HCT116 (cell line): ENCODE measurements at regions not wholly inside any gene's neighbourhood (a gene's known extent, or its start where the extent isn't known, plus 50 kb on each side); places are given as distances from the start of the nearest gene placed in this dataset.

Experiments used
- ATAC-seq: fragments of 200-7000 bp; cut with Tn5 transposase; 2 replicates; pipeline ENCODE4 v1.9.1; 2020; ENCODE audit warnings: mild to moderate bottlenecking, moderate library complexity
- BruUV-seq: library from RNA; stranded (reverse); fragments of 400-500 nt; replicated peaks from 2 replicates; lab custom pipeline; 2021; lab: Mats Ljungman, UMichigan
- CTCF ChIA-PET: fragments of 300-600 bp; sonication (Branson Sonifier 250); formaldehyde crosslinking; loops from one replicate; lab custom pipeline; 2021; ENCODE audit warnings: antibody characterized with exemption; lab: Charles Lee
- POLR2A ChIA-PET: fragments of 300-600, 350-600 bp; sonication (Branson Sonifier 250); formaldehyde crosslinking; loops from one replicate; lab custom pipeline; 2021; ENCODE audit warnings: antibody characterized with exemption; lab: Charles Lee
- RAD21 ChIA-PET, 2 experiments: fragments of 300-600 bp; sonication (Branson Sonifier 250); formaldehyde crosslinking; loops; one replicate each; lab custom pipeline; 2023; ENCODE audit warnings: low total read pairs in 2 of 2; ENCODE audit not compliant: uncharacterized antibody in 2 of 2, unreplicated experiment in 2 of 2, low non-redundant PET in 1 of 2; lab: Charles Lee
- DNase-seq: peaks from one replicate; pipeline ENCODE4 v3.0.0-alpha.2; 2010; ENCODE audit warnings: low read depth, low spot score
- H2AFZ ChIP-seq: fragments of 200-600 bp; shearing (Covaris generic), sonication (generic); 2 replicates; pipeline ENCODE4 v1.6.1; 2017; ENCODE audit warnings: low read depth, mixed run types, mixed read lengths, antibody characterized with exemption, low read length; ENCODE audit not compliant: poor library complexity, severe bottlenecking
- H3K27ac ChIP-seq: 2 replicates; pipeline ENCODE4 v1.5.1; 2012; ENCODE audit warnings: low read depth, low read length
- H3K27me3 ChIP-seq: fragments of 200-600 bp; sonication (generic); 2 replicates; pipeline ENCODE4 v1.6.1; 2016; ENCODE audit warnings: mixed run types, low read length, mixed read lengths; ENCODE audit not compliant: insufficient read depth
- H3K36me3 ChIP-seq, 2 experiments: fragments of 200-500 bp in 1 of 2; fragments of 200-600 bp in 1 of 2; sonication (Bioruptor generic) in 1 of 2; sonication (generic) in 1 of 2; 2 replicates each; pipeline versions ENCODE4 v1.5.1 to v1.6.1; 2014 to 2016; ENCODE audit warnings: low read length in 2 of 2, inconsistent platforms in 1 of 2, mixed read lengths in 1 of 2, mixed run types in 1 of 2; ENCODE audit not compliant: insufficient read depth in 2 of 2, control insufficient read depth in 1 of 2
- H3K4me1 ChIP-seq, 2 experiments: fragments of 200-600 bp in 1 of 2; sonication (generic) in 1 of 2; 2 replicates each; pipeline versions ENCODE4 v1.5.1 to v1.6.1; 2012 to 2017; ENCODE audit warnings: low read length in 2 of 2, inconsistent platforms in 1 of 2, mild to moderate bottlenecking in 1 of 2, mixed read lengths in 1 of 2, mixed run types in 1 of 2, moderate library complexity in 1 of 2; ENCODE audit not compliant: insufficient read depth in 2 of 2, control insufficient read depth in 1 of 2
- H3K4me2 ChIP-seq: fragments of 200-600 bp; sonication (generic); 2 replicates; pipeline ENCODE4 v1.6.1; 2017; ENCODE audit warnings: mixed run types, low read length, mixed read lengths
- H3K4me3 ChIP-seq, 2 experiments: fragments of 200-600 bp in 1 of 2; sonication (generic) in 1 of 2; replicated peaks in 1 of 2; 2 replicates each; pipeline ENCODE4 v1.5.1; 2011 to 2016; ENCODE audit warnings: low read length in 2 of 2, control low read depth in 1 of 2, low read depth in 1 of 2, mild to moderate bottlenecking in 1 of 2, mixed read lengths in 1 of 2, mixed run types in 1 of 2
- H3K79me2 ChIP-seq: fragments of 200-600 bp; sonication (generic); 2 replicates; pipeline ENCODE4 v1.6.1; 2017; ENCODE audit warnings: mild to moderate bottlenecking, mixed run types, low read length, moderate library complexity, mixed read lengths; ENCODE audit not compliant: insufficient read depth
- H3K9ac ChIP-seq: fragments of 200-600 bp; sonication (generic); 2 replicates; pipeline ENCODE4 v1.6.1; 2016; ENCODE audit warnings: low read length, mixed read lengths
- H3K9me2 ChIP-seq: fragments of 200-600 bp; sonication (generic), shearing (Covaris generic); 2 replicates; pipeline ENCODE4 v1.6.1; 2017; ENCODE audit warnings: mixed run types, mild to moderate bottlenecking, moderate library complexity; ENCODE audit not compliant: insufficient read depth
- H3K9me3 ChIP-seq, 2 experiments: fragments of 200-500 bp in 1 of 2; fragments of 200-600 bp in 1 of 2; sonication (Bioruptor generic) in 1 of 2; sonication (generic) in 1 of 2; 2 replicates each; pipeline ENCODE4 v1.6.1; 2014 to 2017; ENCODE audit warnings: low read length in 2 of 2, mixed read lengths in 2 of 2, inconsistent platforms in 1 of 2, low read depth in 1 of 2, mild to moderate bottlenecking in 1 of 2, mixed run types in 1 of 2, moderate library complexity in 1 of 2; ENCODE audit not compliant: control insufficient read depth in 1 of 2, insufficient read depth in 1 of 2
- H4K20me1 ChIP-seq: fragments of 200-600 bp; sonication (generic), shearing (Covaris generic); 2 replicates; pipeline ENCODE4 v1.6.1; 2017; ENCODE audit warnings: mixed run types, mild to moderate bottlenecking, moderate library complexity; ENCODE audit not compliant: insufficient read depth
- ATF3 ChIP-seq: IDR thresholded peaks from 2 replicates; pipeline ENCODE4 v1.6.1; 2012
- CBX3 ChIP-seq: IDR thresholded peaks from 2 replicates; pipeline ENCODE4 v1.6.1; 2012; ENCODE audit warnings: low read depth
- CTCF ChIP-seq, 3 experiments: fragments of 200-600 bp in 1 of 3; sonication (generic) in 1 of 3; IDR thresholded peaks in 2 of 3; conservative IDR thresholded peaks in 1 of 3; 2 replicates each; pipeline ENCODE4 v1.5.1; 2012 to 2017; ENCODE audit warnings: low read depth in 2 of 3, low read length in 2 of 3, antibody characterized with exemption in 1 of 3, borderline replicate concordance in 1 of 3, control low read depth in 1 of 3, mild to moderate bottlenecking in 1 of 3, mixed read lengths in 1 of 3, mixed run types in 1 of 3, moderate library complexity in 1 of 3; ENCODE audit not compliant: insufficient read depth in 1 of 3
- FOSL1 ChIP-seq: IDR thresholded peaks from 2 replicates; pipeline ENCODE4 v1.6.1; 2012; ENCODE audit warnings: low read depth
- RAD21 ChIP-seq: IDR thresholded peaks from 2 replicates; pipeline ENCODE4 v1.6.1; 2012; ENCODE audit warnings: low read depth, mild to moderate bottlenecking
- REST ChIP-seq: IDR thresholded peaks from 2 replicates; pipeline ENCODE4 v1.6.1; 2012; ENCODE audit warnings: low read depth
- SIN3A ChIP-seq: IDR thresholded peaks from 2 replicates; pipeline ENCODE4 v1.6.1; 2012; ENCODE audit warnings: low read depth
- SP1 ChIP-seq: IDR thresholded peaks from 2 replicates; pipeline ENCODE4 v1.6.1; 2012; ENCODE audit warnings: low read depth
- SRF ChIP-seq: IDR thresholded peaks from 2 replicates; pipeline ENCODE4 v1.6.1; 2012; ENCODE audit warnings: low read depth
- ZFX ChIP-seq: fragments of 450-650 bp; IDR thresholded peaks from 2 replicates; pipeline ENCODE4 v1.6.1; 2017
- intact Hi-C: fragments of 100-400 bp; cut with micrococcal nuclease; formaldehyde crosslinking; loops from 2 replicates; pipeline ENCODE4 v1.10.0; 2022

- Histone ChIP-seq H3K27me3 (no peaks in the 10 kb centered on the region), H3K4me3 (no peak overlapping the region), H3K27ac (no peak overlapping the region), H3K36me3 (no peaks in the 10 kb centered on the region), H3K9ac (no peak overlapping the region)
- CTCF ChIA-PET = no interaction called here
- TF ChIP-seq REST (no peak), SIN3A (no peak), ZFX (no peak), FOSL1 (no peak)
- TF ChIP-seq, all 23 proteins: peak for 0
- ChIA-PET RAD21 (no interaction called here), POLR2A (no interaction called here)
- H3K4me2 ChIP-seq = no peak overlapping the region
- BruUV-seq = no TSS peak
- no peaks in the 10 kb centered on the region for H4K20me1 ChIP-seq
- H2AFZ ChIP-seq = no peak overlapping the region
- peaks cover 4 to 6% of the 10 kb centered on the region in 2 experiments; a peak in 3 of 4 replicates for H3K4me1 ChIP-seq
- DNase-seq (no peak), ATAC-seq (no peak)
- H3K9me2 ChIP-seq = no peaks in the 10 kb centered on the region
- no peaks in the 10 kb centered on the region for H3K9me3 ChIP-seq
- no peaks in the 10 kb centered on the region for H3K79me2 ChIP-seq
- intact Hi-C loops = loop anchor here (10.0 kb wide), 1 partner anchor 173 kb away; no protein-coding TSS in a partner anchor
These were observed 67.5 kb upstream of the PWP1 start for GRCh38 chr12:107618106-107618505.

GRCh38 chr12:107619831-107620230, 65.8 kb upstream of the PWP1 start:
- Histone ChIP-seq H2AFZ (no peak overlapping the region), H3K9me3 (no peaks in the 10 kb centered on the region), H4K20me1 (no peaks in the 10 kb centered on the region), H3K4me1 (peaks cover 4 to 6% of the 10 kb centered on the region in 2 experiments; a peak in 3 of 4 replicates), H3K36me3 (no peaks in the 10 kb centered on the region), H3K9ac (no peak overlapping the region), H3K79me2 (no peaks in the 10 kb centered on the region), H3K27me3 (no peaks in the 10 kb centered on the region), H3K9me2 (no peaks in the 10 kb centered on the region), H3K4me2 (no peak overlapping the region), H3K27ac (no peak overlapping the region), H3K4me3 (no peak overlapping the region)
- no peak for ATAC-seq
- DNase-seq = no peak
- ChIA-PET POLR2A (no interaction called here), CTCF (interaction anchor here (1.0 to 2.3 kb wide), 2 partner anchors 9 to 488 kb away, joined by 3 to 9 read pairs; no protein-coding TSS in a partner anchor), RAD21 (no interaction called here)
- TF ChIP-seq SIN3A (no peak), SP1 (no peak), RAD21 (no peak), CTCF (IDR thresholded peaks at IDR 0.05 in 2 of 3, conservative IDR thresholded peaks at IDR 0.05 in 1 of 3; ENCODE audit: borderline replicate concordance in 1 of 3, insufficient read depth in 1 of 3, low read depth in 2 of 3, low read length in 2 of 3) (no peak), ATF3 (no peak), SRF (no peak), CBX3 (no peak)
- BruUV-seq = no TSS peak
- intact Hi-C loops = loop anchor here (10.0 kb wide), 1 partner anchor 175 kb away; no protein-coding TSS in a partner anchor
